ENCODE measurements at regions not wholly inside any gene's neighbourhood (a gene's known extent, or its start where the extent isn't known, plus 50 kb on each side); places are given as distances from the start of the nearest gene placed in this dataset.

- no peak for DNase-seq (ENCODE audit: low read depth)
These were observed 420.1 kb downstream of the ARAP2 start for GRCh38 chr4:35824231-35824630.

DNA sequence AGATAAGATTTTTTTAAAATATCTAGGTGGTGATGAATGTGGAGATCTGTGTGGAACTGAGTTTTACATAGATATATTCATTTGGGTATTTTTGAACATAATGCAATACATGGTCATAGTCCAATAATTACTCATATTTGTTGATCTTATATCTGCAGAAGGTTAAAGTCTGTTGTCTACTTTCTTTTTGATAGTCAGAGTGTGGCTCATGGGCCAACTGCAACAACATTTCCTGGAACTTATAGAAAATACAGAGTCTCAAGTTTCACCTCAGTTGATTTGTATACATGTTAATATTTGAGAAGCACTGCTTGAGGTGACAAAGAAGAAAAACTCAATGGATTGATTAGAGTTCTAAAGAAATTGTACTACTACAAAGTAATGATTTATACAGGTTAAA lies 408.4 kb downstream of the ARAP2 start:
- DNase-seq (ENCODE audit: low read depth), result no peak

DNA sequence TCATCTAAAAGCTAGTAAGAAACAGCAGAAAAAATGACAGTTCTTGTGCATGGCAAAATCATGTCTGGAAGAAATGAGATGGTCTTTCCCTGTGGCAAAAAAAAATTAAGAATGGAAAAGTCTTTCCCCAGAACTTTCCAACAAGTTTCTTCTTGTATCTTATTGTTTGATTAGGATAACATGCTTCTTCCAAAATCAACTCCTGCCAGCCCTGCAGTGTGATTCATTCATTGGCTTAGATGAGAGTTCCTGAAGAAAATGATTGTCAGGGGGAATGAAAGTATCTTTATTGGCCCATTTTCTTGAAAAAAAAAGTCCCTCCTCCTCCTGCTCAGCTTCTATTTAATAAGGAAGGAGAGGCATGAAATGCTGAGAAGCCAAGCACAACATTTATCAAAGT lies 407.7 kb downstream of the ARAP2 start:
- no peak for DNase-seq (ENCODE audit: low read depth)

GRCh38 chr4:35867057-35867456 lies 377.3 kb downstream of the ARAP2 start:
- DNase-seq (ENCODE audit: low read depth), result no peak

DNA sequence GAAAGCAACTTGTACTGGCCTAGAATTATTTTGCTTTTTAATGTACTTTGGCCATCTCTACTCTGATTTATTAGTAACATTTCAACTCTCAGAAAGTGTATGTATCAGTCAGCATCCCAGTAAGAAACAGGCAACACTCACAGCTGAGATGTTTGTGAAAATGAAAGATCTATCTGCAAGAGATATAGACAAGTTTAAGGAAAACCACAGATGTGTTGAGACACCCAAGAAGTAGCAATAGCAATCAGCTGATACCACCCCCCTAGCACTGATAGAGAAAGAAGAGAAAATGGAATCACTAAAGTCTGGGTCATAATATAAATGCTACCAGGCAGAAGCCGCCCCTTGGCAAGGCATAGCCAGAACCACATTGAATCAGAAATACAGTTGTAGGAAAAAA lies 372.0 kb downstream of the ARAP2 start:
- no peak for DNase-seq (ENCODE audit: low read depth)

DNA sequence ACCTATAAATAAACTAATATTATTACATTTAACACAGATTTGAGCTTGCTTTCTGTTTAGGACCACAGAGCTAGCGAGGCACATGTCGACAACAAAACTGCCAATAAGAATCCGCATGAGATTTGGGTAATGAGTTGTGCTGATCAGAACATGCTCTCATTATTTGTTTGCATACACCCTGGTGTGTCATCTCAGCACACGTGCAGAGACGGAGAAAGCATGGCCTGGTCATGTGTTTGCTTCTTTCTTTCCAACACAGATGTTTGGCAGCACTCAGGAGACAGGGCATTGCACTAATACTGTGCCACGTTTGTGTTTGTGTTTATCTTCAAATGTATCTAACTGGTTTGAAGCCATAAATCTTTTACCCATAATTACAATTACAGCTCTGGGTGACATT lies 364.8 kb downstream of the ARAP2 start:
- no peak for DNase-seq (ENCODE audit: low read depth)

- no peak for DNase-seq (ENCODE audit: low read depth)
These were observed 361.2 kb downstream of the ARAP2 start for GRCh38 chr4:35883108-35883507.

- no peak for DNase-seq (ENCODE audit: low read depth)
These were observed 359.4 kb downstream of the ARAP2 start for GRCh38 chr4:35884714-35885480.

GRCh38 chr4:35897808-35898207 lies 346.5 kb downstream of the ARAP2 start:
- no peak for DNase-seq (ENCODE audit: low read depth)

GRCh38 chr4:35900286-35901243 lies 343.7 kb downstream of the ARAP2 start:
- DNase-seq (ENCODE audit: low read depth), result no peak

DNA sequence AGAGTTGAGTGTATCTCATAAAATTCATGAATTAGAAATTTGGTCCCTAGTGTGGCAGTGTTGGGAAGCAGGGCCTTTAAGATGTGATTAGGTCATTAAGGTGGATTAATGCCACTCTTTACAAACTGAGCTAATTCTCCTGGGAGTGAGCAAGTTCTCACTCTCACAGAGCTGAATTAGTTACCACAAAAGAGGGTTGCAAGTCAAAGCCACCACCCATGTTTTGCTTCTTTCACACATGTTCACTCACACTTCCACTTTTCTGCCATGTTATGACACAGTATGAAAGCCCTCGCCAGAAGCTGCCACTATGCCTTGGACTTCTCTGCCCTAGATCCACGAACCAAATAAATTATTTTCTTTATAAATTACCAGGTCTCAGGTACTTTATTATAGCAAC lies 332.1 kb downstream of the ARAP2 start:
- DNase-seq (ENCODE audit: low read depth), result no peak

DNA sequence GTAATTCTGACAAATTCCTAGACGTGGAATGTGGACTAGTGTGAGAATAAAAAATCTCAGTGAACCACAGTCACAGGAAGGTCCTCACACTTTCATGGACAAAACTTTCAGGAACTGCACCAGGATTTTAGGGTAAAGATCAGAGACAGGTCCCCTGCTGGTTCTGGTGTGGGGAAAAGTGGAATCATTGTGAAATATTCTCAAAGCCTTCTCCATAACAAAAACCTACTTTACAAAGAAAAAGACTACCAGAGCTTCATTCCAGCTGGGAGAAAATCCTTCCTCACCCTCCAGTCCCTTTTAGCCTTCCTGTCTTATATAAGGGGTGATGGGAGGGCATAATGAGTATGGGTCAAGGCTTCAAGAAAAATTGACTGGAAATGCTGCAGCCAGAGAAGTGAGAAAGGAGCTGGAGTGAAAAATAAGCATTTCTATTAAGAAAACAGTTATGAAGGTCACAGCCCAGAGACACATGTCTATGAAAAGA lies 325.8 kb downstream of the ARAP2 start:
- no peak for DNase-seq (ENCODE audit: low read depth)

DNA sequence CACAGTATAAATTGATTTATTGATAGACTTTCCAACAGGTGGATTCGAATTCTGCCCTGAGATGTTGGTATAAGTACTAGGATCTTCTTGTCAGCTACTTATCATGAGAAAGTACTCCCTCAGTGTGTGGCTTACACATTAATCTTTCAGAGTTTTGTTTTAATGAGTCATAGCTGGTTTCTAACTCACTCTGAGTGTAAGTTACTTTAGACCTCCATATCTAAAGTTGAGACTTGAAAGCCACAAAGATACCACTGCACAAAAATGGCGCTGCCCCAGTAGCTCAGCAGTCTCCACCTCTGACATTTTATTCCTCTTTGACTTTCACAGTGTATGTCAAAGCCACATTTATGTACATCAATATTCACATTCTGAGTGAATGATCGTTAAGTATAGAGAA lies 318.5 kb downstream of the ARAP2 start:
- DNase-seq (ENCODE audit: low read depth), result no peak

DNA sequence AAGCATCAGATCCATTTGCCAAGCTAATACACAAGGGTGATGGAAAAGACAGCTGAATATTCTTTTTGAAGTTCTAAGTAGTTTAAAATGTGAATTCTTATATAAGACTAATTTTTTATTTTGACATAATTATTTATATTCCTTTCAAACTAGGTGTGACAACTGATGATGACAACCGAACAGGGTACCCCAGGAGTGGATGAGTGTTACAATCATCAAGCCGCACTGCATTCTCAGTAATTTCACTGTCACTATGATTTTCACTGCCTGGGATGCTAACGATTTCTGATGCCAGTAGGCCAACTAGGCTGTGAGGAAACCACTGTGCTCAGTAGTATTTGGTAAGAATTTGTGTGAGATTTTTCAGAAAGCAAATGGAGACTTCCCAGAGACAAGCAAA lies 317.5 kb downstream of the ARAP2 start:
- DNase-seq (ENCODE audit: low read depth), result no peak

GRCh38 chr4:35933901-35934300 lies 310.4 kb downstream of the ARAP2 start:
- no peak for DNase-seq (ENCODE audit: low read depth)

DNA sequence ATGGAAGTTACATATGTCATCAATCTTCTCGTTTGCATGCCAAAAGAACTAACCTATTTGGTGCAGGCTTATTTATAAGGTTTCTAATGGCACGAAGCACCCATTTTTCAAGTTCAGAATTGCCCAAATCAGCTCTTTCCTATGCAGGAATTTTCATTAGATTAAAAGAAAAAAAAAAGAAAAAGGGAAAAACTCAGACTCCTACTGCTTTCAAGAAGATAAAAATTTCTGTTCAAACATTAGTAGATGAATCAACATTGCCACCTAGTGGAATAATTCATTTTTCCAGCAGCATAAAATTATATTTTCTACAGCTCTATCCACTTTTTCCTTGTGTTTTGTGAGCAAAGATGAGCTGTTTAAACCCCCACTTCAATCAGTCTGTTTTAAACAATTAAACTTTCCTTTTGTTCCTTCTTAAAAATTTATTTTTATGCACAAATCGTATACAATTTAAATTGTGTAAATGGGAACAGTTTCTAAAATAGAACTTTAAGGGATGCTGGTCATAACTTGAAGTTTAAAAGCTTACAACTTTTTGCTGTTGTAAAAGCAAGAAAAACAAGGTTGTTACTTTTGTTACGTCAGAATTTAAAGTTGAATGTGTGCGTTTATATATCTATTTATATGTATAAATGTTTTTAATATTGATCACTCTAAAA lies 309.9 kb downstream of the ARAP2 start:
- DNase-seq (ENCODE audit: low read depth), result no peak

GRCh38 chr4:35938936-35939335 lies 305.4 kb downstream of the ARAP2 start:
- DNase-seq (ENCODE audit: low read depth), result no peak

DNA sequence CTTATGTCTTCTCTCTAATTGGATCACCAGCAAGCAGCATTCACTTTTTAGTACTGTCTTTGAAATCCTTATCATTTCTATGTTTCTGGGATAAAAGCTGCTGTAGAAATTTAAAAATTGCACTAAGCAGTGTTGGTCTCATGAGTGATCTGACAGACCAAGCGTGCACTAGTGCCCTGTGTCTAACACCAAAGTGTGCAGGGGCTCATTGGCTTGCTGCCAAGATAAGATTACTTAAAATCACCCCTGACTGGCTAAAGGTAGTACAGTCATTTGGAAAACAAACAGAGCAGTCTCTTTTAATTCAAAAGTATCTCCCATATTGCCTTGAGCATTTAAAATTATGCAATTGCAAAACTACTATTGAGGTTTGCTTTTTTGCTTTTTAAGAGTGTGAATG lies 304.6 kb downstream of the ARAP2 start:
- no peak for DNase-seq (ENCODE audit: low read depth)

- no peak for DNase-seq (ENCODE audit: low read depth)
These were observed 302.2 kb downstream of the ARAP2 start for GRCh38 chr4:35942092-35942491.

DNA sequence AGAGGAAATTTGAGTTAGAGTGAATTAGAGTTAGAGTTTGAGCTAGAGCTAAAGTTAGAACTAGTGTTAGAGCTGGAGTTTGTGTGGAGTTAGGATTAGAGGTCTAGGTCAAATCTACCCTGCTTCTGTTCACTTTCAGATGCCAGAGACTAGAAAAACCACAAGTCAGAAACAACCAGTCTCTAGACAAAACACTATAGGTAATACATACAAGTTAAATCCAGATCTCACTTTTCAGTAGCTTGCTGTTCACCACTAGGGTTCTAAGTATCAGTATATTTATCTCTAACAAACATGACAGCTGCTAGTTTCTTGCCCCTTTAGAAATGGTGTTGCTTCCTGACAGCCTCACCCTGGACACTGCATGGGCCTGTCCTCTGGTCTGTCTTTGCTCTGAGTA lies 300.7 kb downstream of the ARAP2 start:
- DNase-seq (ENCODE audit: low read depth), result no peak

GRCh38 chr4:35948171-35948570 lies 296.1 kb downstream of the ARAP2 start:
- DNase-seq (ENCODE audit: low read depth), result no peak

DNA sequence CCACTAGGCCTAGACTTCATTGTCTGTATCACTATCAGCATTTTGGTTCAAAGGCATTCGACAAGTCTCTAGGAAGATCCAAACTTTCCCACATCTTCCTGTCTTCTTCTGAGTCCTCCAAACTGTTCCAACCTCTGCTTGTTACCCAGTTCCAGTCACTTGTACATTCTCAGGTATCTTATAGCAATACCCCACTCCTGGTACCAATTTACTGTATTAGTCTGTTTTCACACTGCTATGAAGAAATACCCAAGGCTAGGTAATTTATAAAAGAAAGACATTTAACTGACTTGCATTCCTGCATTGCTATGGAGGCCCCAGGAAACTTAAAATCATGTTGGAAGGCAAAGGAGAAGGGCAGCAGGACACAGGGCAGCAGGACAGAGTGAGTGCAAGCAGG lies 293.9 kb downstream of the ARAP2 start:
- no peak for DNase-seq (ENCODE audit: low read depth)

- DNase-seq (ENCODE audit: low read depth), result no peak
These were observed 291.6 kb downstream of the ARAP2 start for GRCh38 chr4:35952751-35953150.
